ENCODE measurements at regions not wholly inside any gene's neighbourhood (a gene's known extent, or its start where the extent isn't known, plus 50 kb on each side); places are given as distances from the start of the nearest gene placed in this dataset.
A peak's percentile ranks its signal among the peaks of the same experiment; 100 is the strongest.

DNA sequence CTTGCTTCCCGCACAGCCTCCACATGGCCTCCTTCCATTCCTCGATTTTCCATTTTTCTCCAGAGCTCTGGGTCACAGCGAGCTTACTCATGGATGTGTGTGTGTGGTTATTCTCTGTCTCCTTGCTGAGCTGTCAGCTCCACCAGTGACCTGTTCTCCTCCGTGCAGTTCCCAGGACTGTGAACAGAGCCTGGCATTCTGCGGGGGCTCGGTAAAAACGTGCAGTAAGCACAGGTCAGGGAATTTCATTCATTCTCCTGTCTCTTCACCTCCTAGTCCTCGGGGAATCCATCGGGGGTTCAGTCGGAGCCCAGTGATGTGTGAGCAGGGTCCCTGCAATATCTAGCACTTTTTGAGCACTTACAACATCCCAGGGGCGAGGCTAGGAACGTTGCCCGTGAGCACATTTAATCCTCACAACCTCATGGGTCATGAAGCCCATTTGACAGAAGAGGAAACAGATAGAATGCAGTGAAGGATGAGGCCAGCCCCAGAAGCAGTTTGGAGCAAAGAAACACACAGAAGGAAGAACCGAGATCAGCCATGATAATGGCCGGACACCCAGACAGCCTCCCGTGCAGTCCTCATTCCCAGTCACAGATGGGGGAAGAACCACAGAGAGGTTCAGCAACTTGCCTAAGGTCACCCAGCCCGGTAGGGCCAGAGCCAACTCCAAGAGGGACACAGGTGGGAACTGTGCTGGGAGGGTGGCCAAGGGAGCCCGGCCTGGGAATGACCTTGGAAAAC, 183.2 kb upstream of the GSE1 start:
- no peak for DNase-seq

- DNase-seq, result peak; percentile 12
Measured at GRCh38 chr16:85430523-85431421, 182.3 kb upstream of the GSE1 start.

- no peak for DNase-seq
Measured at GRCh38 chr16:85431431-85432124, 181.5 kb upstream of the GSE1 start.

DNA sequence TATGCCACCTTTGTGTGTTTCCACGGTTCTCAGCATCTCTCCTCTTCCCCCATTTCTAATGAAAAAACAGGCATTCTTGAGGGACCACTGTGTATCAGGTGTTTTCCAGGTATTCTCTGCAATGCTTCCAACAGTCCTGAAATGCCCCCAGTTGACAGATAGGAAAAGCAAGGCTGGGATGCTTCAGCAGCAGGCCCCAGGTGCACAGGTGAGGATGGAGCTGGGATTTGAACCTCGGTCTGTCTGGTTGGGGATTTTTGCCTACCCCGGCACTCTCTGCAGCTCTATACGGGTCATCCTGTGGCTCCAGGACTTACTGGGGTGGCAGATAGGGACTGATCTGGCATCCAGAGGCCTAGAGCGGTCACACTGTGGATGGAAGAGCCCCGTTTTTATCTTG, 180.5 kb upstream of the GSE1 start:
- DNase-seq, result no peak

DNA sequence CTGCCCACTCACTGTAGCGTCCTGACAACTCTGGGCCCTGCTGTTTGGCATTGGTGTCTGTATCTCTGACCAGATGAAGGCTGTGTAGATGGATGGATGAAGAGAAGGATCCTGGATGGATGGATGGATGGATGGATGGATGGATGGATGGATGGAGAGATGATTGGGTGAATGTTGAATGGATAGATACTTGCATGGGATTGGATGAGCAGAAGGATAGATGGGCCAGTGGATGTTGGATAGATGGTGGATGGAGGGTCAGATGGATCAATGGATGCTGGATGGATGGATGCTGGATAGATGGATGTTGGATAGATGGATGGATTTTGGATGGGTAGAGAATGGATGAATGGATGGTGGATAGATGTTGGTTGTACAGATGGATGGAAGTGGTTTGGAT, 179.6 kb upstream of the GSE1 start:
- DNase-seq, result no peak

- DNase-seq, result no peak
Measured at GRCh38 chr16:85435286-85435685, 177.8 kb upstream of the GSE1 start.

GRCh38 chr16:85435700-85436099, 177.4 kb upstream of the GSE1 start:
- DNase-seq, result no peak

- DNase-seq, result no peak
Measured at GRCh38 chr16:85436207-85436606, 176.9 kb upstream of the GSE1 start.

DNA sequence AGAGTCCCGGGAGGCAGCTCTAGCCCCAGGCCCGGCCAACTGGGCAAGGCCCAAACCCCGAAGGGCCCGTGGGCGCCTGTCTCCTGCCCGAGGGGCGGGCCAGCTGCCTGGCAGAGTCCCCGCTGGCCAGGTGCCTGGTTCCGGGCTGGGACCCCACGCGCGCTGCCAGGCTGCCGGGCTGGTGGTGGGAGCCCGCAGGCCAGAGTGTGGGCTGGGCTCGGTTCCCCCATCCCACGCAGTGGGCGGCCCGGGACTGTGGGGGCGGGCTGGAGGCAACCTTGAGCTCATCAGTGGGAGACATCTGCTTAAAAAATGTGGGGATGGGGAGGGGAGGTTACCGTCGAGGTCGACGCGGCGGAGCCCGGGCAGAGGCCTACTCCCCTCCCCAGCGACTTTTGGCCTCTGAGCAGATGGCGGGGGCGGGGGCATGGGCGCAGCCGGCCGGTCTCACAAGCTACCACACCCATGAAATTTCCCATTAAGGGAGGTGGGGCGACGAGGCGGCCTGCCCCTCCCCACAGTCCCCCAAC, 176.4 kb upstream of the GSE1 start:
- no peak for DNase-seq

GRCh38 chr16:85437166-85438052, 175.7 kb upstream of the GSE1 start:
- no peak for DNase-seq

DNA sequence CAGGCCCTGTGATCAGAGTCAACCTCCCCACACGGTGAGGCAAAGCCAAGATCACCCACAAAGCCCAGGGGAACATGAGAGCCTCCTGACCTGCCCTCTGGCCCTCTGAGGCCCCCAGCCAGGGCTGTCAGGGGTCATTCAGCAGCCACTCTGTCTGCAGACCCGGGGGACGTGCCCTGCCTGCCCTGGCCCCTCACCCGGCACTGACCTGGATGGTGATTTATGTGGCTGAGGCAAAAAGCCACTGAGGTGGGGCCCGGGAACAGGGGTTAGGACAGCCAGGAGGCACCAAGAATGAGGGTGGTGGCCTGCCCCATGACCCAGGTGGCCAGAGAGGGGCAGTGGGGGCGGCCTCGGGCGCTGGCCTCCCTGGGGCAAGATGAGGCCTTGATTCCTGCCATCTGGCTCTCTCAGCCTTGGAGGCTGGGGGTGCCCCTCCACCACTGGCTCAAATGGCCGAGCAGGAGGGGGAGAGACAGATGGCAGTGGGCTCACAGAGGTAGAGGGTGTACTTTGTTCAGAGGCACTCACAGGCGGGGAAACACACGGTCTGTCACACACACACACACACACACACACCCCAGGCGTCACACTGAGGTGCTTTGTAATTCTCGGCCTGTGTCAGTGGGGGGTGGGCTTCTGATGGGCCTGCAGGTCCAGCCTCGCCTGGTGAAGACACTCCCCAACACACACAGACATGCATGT, 174.0 kb upstream of the GSE1 start:
- DNase-seq, result no peak

- DNase-seq, result no peak
Measured at GRCh38 chr16:85440744-85441143, 172.4 kb upstream of the GSE1 start.

- DNase-seq, result no peak
Measured at GRCh38 chr16:85441189-85441889, 171.8 kb upstream of the GSE1 start.

DNA sequence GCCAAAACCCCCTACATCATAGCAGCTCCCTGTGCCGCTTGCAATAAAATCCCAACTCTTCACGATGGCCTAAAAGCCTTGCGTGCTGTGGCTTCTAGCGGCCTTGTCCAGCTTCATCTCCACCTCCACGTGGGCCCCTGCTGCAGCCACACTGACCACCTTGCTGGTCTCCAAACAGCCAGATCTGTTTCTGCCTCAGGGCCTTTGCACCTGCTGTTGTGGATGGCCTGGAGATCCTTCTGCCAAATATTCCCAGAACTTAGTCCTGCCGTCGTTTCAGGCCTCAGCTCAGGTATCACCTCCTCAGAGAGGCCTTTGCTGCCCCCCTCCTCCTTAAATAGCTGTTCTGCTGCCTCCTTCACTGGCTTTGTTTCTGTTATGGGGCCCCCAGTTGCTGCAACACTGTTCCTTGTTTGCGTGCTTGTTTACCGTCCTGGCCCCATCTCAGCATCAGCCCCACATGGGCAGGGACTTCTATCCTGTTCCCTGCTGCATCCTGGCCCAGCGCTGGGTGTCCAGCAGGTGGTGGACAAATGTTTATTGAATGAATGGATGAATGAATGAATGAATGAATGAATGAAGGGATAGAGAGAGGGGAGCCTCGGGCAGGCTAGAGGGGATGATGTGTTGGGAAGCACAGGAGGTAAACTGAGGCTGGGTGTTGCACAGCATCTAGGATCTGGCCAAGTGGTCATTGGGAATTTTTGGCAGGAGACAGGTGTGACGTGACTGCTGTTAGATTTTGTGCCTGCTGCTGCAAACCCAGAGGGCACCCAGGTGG, 171.0 kb upstream of the GSE1 start:
- no peak for DNase-seq

DNA sequence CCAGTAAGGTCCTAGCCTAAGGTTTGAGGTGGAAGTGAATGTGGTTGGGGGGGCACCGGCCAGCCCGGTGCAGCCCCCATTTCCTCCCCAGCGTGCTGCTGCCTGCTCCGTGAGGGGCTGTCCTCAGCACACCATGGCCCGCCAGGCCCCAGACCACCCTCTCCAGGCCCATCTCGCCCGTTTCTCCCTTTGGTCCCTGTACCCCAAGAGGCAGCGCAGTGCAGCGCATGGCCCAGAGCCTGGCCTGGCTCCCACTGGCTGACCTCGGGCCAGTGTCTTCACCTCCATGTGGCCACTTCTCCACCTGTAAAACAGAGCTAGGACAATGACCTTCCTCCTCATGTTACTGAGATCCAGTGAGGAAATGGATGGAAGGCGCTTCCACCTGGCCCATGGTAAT, 170.0 kb upstream of the GSE1 start:
- no peak for DNase-seq

DNA sequence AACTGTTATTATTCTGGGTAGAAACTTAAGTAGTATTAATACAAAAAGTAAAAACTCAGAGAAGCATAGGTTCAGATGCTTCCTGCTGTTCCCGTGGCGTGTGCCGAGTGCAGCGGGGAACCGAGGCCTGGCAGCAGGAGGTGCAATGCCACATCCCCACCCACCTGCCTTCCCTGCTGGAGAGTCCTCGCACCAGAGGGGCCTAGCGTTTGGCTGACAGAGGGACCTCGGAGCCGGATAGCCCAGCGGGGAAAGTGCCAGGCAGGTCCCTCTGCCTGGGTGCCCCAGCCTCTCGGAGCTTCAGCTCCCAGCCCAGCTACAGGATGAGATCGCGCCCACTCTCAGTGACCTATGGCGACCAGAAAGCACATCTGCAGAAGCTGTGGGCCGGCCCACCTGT, 169.6 kb upstream of the GSE1 start:
- DNase-seq, result no peak

- DNase-seq, result peak; percentile 28
Measured at GRCh38 chr16:85445064-85445778, 167.9 kb upstream of the GSE1 start.

- DNase-seq, result no peak
Measured at GRCh38 chr16:85445779-85446222, 167.3 kb upstream of the GSE1 start.

DNA sequence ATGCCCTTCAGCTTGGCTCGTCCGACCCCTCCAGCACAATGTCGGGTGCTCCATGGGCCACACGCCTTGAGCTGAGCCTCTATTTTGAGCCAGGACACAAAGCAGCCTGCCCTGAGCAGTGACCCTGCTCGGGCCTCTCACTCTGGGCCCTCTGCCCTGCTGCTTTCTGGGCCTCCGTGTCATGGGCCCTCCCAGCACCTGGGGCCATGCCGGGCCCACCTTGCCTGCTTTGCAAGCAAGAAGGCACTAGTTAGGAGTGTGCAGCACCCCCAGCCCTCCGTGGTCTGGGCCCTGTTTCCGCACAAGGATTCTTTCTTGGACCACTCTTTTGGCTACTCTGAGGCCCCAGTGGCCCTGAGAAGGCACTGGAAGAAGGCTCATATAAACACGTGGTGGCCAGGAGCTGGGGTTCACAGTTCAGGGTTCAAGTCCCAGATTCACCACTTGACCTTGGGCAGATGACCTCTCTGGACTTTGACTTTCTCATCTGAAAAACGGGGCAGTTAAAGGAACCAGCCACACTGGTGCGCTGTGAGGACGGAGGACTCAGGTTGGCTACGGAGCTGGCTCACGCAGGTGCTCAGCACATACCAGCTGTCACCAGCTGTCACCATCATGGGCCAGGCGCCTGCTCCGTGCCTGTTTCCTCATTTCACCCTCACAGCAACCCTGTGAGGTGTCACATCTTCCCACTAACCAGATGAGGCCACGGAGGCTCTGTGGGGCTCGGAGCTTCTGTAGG, 166.0 kb upstream of the GSE1 start:
- no peak for DNase-seq
